ENCODE measurements at regions not wholly inside any gene's neighbourhood (a gene's known extent, or its start where the extent isn't known, plus 50 kb on each side); places are given as distances from the start of the nearest gene placed in this dataset.

- TF ChIP-seq POLR2A (IDR thresholded peaks at IDR 0.05): no peak
- TF ChIP-seq CTCF (IDR thresholded peaks at IDR 0.05): no peak
Observed at GRCh38 chr10:112030431-112030830, 153.1 kb downstream of the GPAM start.
